GM12878 (cell line): ENCODE measurements at regions not wholly inside any gene's neighbourhood (a gene's known extent, or its start where the extent isn't known, plus 50 kb on each side); places are given as distances from the start of the nearest gene placed in this dataset.

ENCODE experiments used
- ATAC-seq: fragments of 200-7000 bp; cut with Tn5 transposase; 3 replicates; pipeline ENCODE4 v1.9.1; 2020; ENCODE audit warnings: mild to moderate bottlenecking, moderate library complexity
- BruUV-seq: library from RNA; stranded (reverse); fragments of 400-500 nt; replicated peaks from 2 replicates; lab custom pipeline; 2021; lab: Mats Ljungman, UMichigan
- CTCF ChIA-PET: fragments of 300-600 bp; sonication (Branson Sonifier 250); formaldehyde crosslinking; extraction: SDS; loops from one replicate; lab custom pipeline; 2021; ENCODE audit warnings: inconsistent platforms; lab: Yijun Ruan, JAX
- POLR2A ChIA-PET: fragments of 350-600 bp; formaldehyde crosslinking; extraction: SDS; loops from one replicate; lab custom pipeline; 2021; ENCODE audit warnings: inconsistent platforms; lab: Charles Lee
- RAD21 ChIA-PET: fragments of 300-600 bp; sonication (Branson Sonifier 250); formaldehyde crosslinking; loops from one replicate; lab custom pipeline; 2023; ENCODE audit warnings: antibody characterized with exemption; ENCODE audit not compliant: unreplicated experiment; lab: Charles Lee
- SMC1A ChIA-PET: fragments of 300-600 bp; sonication (Branson Sonifier 250); formaldehyde crosslinking; loops from one replicate; lab custom pipeline; 2023; ENCODE audit not compliant: unreplicated experiment, uncharacterized antibody; lab: Charles Lee
- DNase-seq: peaks from one replicate; pipeline ENCODE4 v3.0.0-alpha.2; 2011; ENCODE audit warnings: low read depth, low spot score
- FAIRE-seq: peaks from 3 replicates; lab custom pipeline; 2011; peaks lifted over from hg19 to GRCh38; lab: Jason Lieb, UNC
- H2AFZ ChIP-seq: 2 replicates; pipeline ENCODE4 v1.6.0; 2011; ENCODE audit warnings: low read depth, low read length, control low read depth; ENCODE audit not compliant: control insufficient read depth
- H3K27ac ChIP-seq: 2 replicates; pipeline ENCODE4 v1.5.1; 2011; ENCODE audit warnings: control low read depth; ENCODE audit not compliant: control insufficient read depth, insufficient read depth
- H3K27me3 ChIP-seq, 2 experiments: replicated peaks in 1 of 2; 2 replicates each; pipeline versions ENCODE4 v1.6.0 to v1.6.1; 2011; ENCODE audit warnings: low read length in 1 of 2; ENCODE audit not compliant: control insufficient read depth in 2 of 2, insufficient read depth in 2 of 2
- H3K36me3 ChIP-seq, 2 experiments: 2 replicates each; pipeline ENCODE4 v1.5.1; 2011; ENCODE audit warnings: low read length in 1 of 2; ENCODE audit not compliant: control insufficient read depth in 2 of 2, insufficient read depth in 2 of 2
- H3K4me1 ChIP-seq: 2 replicates; pipeline ENCODE4 v1.6.1; 2011; ENCODE audit warnings: mild to moderate bottlenecking, low read length, moderate library complexity, mixed read lengths; ENCODE audit not compliant: control insufficient read depth, insufficient read depth
- H3K4me2 ChIP-seq: 2 replicates; pipeline ENCODE4 v1.6.0; 2011; ENCODE audit warnings: control low read depth; ENCODE audit not compliant: control insufficient read depth, insufficient read depth
- H3K4me3 ChIP-seq: fragments of 200-600 bp; sonication (generic); 2 replicates; pipeline ENCODE4 v1.5.1; 2016
- H3K79me2 ChIP-seq: 2 replicates; pipeline ENCODE4 v1.6.0; 2011; ENCODE audit warnings: low read length; ENCODE audit not compliant: control insufficient read depth, insufficient read depth
- H3K9ac ChIP-seq: 2 replicates; pipeline ENCODE4 v1.8.0; 2011; ENCODE audit warnings: low read length, control low read depth, mixed read lengths; ENCODE audit not compliant: control insufficient read depth, insufficient read depth
- H3K9me3 ChIP-seq: replicated peaks from 3 replicates; pipeline ENCODE4 v1.5.1; 2011; ENCODE audit warnings: mild to moderate bottlenecking, low read length; ENCODE audit not compliant: control insufficient read depth, insufficient read depth
- H4K20me1 ChIP-seq: 2 replicates; pipeline ENCODE4 v1.6.0; 2011; ENCODE audit not compliant: control insufficient read depth, insufficient read depth
- BCL11A ChIP-seq: IDR thresholded peaks from 2 replicates; pipeline ENCODE4 v1.6.1; 2011; ENCODE audit warnings: low read depth, low read length
- DPF2 ChIP-seq: fragments of 450-650 bp; IDR thresholded peaks from 2 replicates; pipeline ENCODE4 v1.6.1; 2017; ENCODE audit warnings: mild to moderate bottlenecking
- RBBP5 ChIP-seq: fragments of 200-600 bp; sonication (generic); conservative IDR thresholded peaks from 2 replicates; pipeline ENCODE4 v1.6.1; 2016
- SMC3 ChIP-seq: IDR thresholded peaks from 2 replicates; pipeline ENCODE4 v1.6.1; 2011; ENCODE audit warnings: low read length, improper control_type of control experiment, borderline replicate concordance
- TAF1 ChIP-seq: IDR thresholded peaks from 2 replicates; pipeline ENCODE4 v1.6.1; 2011; ENCODE audit warnings: mild to moderate bottlenecking, low read depth, low read length, borderline replicate concordance
- YY1 ChIP-seq: IDR thresholded peaks from 2 replicates; pipeline ENCODE4 v1.6.1; 2011; ENCODE audit warnings: low read depth, mild to moderate bottlenecking, low read length
- ZBTB33 ChIP-seq: fragments of 450-650 bp; IDR thresholded peaks from 2 replicates; pipeline ENCODE4 v1.6.1; 2017; ENCODE audit warnings: mild to moderate bottlenecking
- ZNF207 ChIP-seq: fragments of 450-650 bp; IDR thresholded peaks from 2 replicates; pipeline ENCODE4 v1.6.1; 2014; ENCODE audit warnings: antibody characterized with exemption, mild to moderate bottlenecking, borderline replicate concordance
- WGBS: methylation state at CpG from one replicate; pipeline ENCODE4 v1.1.6; 2016; ENCODE audit warnings: low lambda C conversion rate; ENCODE audit not compliant: insufficient replicate concordance, insufficient coverage; ENCODE audit errors: missing lambda C conversion rate; 5-methylcytosine and 5-hydroxymethylcytosine counted together
- in situ Hi-C: fragments of 300-500 bp; cut with MboI; formaldehyde crosslinking; loops from 9 replicates; pipeline ENCODE4 v1.14.3; 2018; ENCODE audit warnings: mixed read lengths
- intact Hi-C: fragments of 100-400 bp; cut with micrococcal nuclease; formaldehyde crosslinking; loops from one replicate; pipeline ENCODE4 v1.14.2; 2022; ENCODE audit not compliant: unreplicated experiment
- TF ChIP-seq, protein P1 (sequence below): fragments of 450-650 bp; IDR thresholded peaks from 2 replicates; pipeline ENCODE4 v1.6.1; 2016; ENCODE audit warnings: mild to moderate bottlenecking
- TF ChIP-seq, protein P2 (sequence below), 3 experiments: IDR thresholded peaks in 2 of 3; conservative IDR thresholded peaks in 1 of 3; 2 replicates each; pipeline ENCODE4 v1.5.1; 2011; ENCODE audit warnings: low read depth in 3 of 3, low read length in 3 of 3, mild to moderate bottlenecking in 3 of 3, control low read depth in 2 of 3, moderate library complexity in 2 of 3, inconsistent platforms in 1 of 3, mixed read lengths in 1 of 3; ENCODE audit not compliant: control insufficient read depth in 2 of 3, insufficient read depth in 1 of 3; ENCODE audit errors: extremely low read depth in 1 of 3
- TF ChIP-seq, protein P3 (sequence below): IDR thresholded peaks from 2 replicates; pipeline ENCODE4 v1.6.1; 2011; ENCODE audit warnings: low read depth, low read length, improper control_type of control experiment, borderline replicate concordance
- TF ChIP-seq, protein P4 (sequence below): fragments of 450-650 bp; IDR thresholded peaks from 2 replicates; pipeline ENCODE4 v1.6.1; 2017; ENCODE audit warnings: low read depth, mild to moderate bottlenecking, moderate library complexity
- TF ChIP-seq, protein P5 (sequence below): IDR thresholded peaks from 2 replicates; pipeline ENCODE4 v1.6.1; 2012; ENCODE audit warnings: mild to moderate bottlenecking, low read depth, low read length

DNA sequence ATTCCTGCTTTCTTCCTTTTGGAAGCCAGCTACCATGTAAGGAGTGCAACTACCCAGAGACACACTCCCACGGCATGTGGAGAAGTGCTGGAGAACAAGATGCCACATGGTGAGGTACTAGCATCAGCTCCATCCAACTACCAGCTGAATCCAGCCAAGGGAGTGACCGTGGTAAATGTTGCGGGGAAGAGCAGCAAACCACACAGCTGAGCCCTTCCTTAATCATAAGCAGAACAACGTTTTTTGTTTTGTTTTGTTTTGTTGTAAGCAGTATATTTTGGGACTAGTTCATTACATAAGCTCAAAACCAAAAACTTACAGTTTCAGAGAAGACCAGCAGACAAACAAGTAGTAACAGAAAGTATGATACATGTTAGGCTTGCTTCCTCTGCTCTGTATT, 212.6 kb upstream of the ATP10A start:
- Histone ChIP-seq H3K9ac (no peak overlapping the region), H3K4me1 (no peaks in the 10 kb centered on the region), H2AFZ (no peak overlapping the region), H3K4me3 (no peak overlapping the region), H4K20me1 (no peaks in the 10 kb centered on the region), H3K9me3 (no peaks in the 10 kb centered on the region; the same call in 2 of the 3 replicates), H3K4me2 (no peak overlapping the region), H3K36me3 (no peaks in the 10 kb centered on the region), H3K79me2 (no peaks in the 10 kb centered on the region), H3K27ac (no peak overlapping the region), H3K27me3 (no peaks in the 10 kb centered on the region)
- ATAC-seq = no peak
- SMC1A ChIA-PET = no interaction called here
- CTCF ChIA-PET = no interaction called here
- intact Hi-C loops (no loop called here), in situ Hi-C loops (loop anchor here (25.0 kb wide), 2 partner anchors 313 to 863 kb away; no protein-coding TSS in a partner anchor)
- WGBS = 24% methylated on average over 4 of the region's 4 CpGs
- DNase-seq = no peak
- BruUV-seq = no TSS peak
- RAD21 ChIA-PET = no interaction called here
- POLR2A ChIA-PET = no interaction called here
- FAIRE-seq = no peak
- TF ChIP-seq, protein P1, sequence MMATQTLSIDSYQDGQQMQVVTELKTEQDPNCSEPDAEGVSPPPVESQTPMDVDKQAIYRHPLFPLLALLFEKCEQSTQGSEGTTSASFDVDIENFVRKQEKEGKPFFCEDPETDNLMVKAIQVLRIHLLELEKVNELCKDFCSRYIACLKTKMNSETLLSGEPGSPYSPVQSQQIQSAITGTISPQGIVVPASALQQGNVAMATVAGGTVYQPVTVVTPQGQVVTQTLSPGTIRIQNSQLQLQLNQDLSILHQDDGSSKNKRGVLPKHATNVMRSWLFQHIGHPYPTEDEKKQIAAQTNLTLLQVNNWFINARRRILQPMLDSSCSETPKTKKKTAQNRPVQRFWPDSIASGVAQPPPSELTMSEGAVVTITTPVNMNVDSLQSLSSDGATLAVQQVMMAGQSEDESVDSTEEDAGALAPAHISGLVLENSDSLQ = no peak
- TF ChIP-seq TAF1 (no peak), BCL11A (no peak), RBBP5 (no peak), YY1 (no peak), SMC3 (no peak), ZBTB33 (no peak), ZNF207 (no peak), DPF2 (no peak)
- TF ChIP-seq, protein P2, sequence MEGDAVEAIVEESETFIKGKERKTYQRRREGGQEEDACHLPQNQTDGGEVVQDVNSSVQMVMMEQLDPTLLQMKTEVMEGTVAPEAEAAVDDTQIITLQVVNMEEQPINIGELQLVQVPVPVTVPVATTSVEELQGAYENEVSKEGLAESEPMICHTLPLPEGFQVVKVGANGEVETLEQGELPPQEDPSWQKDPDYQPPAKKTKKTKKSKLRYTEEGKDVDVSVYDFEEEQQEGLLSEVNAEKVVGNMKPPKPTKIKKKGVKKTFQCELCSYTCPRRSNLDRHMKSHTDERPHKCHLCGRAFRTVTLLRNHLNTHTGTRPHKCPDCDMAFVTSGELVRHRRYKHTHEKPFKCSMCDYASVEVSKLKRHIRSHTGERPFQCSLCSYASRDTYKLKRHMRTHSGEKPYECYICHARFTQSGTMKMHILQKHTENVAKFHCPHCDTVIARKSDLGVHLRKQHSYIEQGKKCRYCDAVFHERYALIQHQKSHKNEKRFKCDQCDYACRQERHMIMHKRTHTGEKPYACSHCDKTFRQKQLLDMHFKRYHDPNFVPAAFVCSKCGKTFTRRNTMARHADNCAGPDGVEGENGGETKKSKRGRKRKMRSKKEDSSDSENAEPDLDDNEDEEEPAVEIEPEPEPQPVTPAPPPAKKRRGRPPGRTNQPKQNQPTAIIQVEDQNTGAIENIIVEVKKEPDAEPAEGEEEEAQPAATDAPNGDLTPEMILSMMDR (IDR thresholded peaks at IDR 0.05 in 2 of 3, conservative IDR thresholded peaks at IDR 0.05 in 1 of 3; ENCODE audit: control insufficient read depth in 2 of 3, extremely low read depth in 1 of 3, insufficient read depth in 1 of 3, low read depth in 3 of 3, low read length in 3 of 3) = no peak
- TF ChIP-seq, protein P3, sequence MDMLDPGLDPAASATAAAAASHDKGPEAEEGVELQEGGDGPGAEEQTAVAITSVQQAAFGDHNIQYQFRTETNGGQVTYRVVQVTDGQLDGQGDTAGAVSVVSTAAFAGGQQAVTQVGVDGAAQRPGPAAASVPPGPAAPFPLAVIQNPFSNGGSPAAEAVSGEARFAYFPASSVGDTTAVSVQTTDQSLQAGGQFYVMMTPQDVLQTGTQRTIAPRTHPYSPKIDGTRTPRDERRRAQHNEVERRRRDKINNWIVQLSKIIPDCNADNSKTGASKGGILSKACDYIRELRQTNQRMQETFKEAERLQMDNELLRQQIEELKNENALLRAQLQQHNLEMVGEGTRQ = no peak
- TF ChIP-seq, protein P4, sequence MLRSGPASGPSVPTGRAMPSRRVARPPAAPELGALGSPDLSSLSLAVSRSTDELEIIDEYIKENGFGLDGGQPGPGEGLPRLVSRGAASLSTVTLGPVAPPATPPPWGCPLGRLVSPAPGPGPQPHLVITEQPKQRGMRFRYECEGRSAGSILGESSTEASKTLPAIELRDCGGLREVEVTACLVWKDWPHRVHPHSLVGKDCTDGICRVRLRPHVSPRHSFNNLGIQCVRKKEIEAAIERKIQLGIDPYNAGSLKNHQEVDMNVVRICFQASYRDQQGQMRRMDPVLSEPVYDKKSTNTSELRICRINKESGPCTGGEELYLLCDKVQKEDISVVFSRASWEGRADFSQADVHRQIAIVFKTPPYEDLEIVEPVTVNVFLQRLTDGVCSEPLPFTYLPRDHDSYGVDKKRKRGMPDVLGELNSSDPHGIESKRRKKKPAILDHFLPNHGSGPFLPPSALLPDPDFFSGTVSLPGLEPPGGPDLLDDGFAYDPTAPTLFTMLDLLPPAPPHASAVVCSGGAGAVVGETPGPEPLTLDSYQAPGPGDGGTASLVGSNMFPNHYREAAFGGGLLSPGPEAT = no peak
- TF ChIP-seq, protein P5, sequence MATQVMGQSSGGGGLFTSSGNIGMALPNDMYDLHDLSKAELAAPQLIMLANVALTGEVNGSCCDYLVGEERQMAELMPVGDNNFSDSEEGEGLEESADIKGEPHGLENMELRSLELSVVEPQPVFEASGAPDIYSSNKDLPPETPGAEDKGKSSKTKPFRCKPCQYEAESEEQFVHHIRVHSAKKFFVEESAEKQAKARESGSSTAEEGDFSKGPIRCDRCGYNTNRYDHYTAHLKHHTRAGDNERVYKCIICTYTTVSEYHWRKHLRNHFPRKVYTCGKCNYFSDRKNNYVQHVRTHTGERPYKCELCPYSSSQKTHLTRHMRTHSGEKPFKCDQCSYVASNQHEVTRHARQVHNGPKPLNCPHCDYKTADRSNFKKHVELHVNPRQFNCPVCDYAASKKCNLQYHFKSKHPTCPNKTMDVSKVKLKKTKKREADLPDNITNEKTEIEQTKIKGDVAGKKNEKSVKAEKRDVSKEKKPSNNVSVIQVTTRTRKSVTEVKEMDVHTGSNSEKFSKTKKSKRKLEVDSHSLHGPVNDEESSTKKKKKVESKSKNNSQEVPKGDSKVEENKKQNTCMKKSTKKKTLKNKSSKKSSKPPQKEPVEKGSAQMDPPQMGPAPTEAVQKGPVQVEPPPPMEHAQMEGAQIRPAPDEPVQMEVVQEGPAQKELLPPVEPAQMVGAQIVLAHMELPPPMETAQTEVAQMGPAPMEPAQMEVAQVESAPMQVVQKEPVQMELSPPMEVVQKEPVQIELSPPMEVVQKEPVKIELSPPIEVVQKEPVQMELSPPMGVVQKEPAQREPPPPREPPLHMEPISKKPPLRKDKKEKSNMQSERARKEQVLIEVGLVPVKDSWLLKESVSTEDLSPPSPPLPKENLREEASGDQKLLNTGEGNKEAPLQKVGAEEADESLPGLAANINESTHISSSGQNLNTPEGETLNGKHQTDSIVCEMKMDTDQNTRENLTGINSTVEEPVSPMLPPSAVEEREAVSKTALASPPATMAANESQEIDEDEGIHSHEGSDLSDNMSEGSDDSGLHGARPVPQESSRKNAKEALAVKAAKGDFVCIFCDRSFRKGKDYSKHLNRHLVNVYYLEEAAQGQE = no peak
